DOHH2 (cell line): ENCODE measurements at regions not wholly inside any gene's neighbourhood (a gene's known extent, or its start where the extent isn't known, plus 50 kb on each side); places are given as distances from the start of the nearest gene placed in this dataset.
"Not testable (repeated sequence)": the region's sequence is repeated elsewhere in the genome, so short reads cannot be mapped to it uniquely, and the experiment has no call there.

ENCODE experiments used
- H3F3A ChIP-seq: fragments of 200-600 bp; sonication (generic), shearing (Covaris generic); 2 replicates; pipeline ENCODE4 v1.6.0; 2016; ENCODE audit warnings: antibody characterized with exemption, mild to moderate bottlenecking; ENCODE audit not compliant: control insufficient read depth, insufficient read depth
- H3K27ac ChIP-seq: fragments of 200-600 bp; sonication (generic); 2 replicates; pipeline ENCODE4 v1.5.1; 2014; ENCODE audit warnings: low read depth, mild to moderate bottlenecking, low read length, moderate library complexity
- H3K27me3 ChIP-seq: fragments of 200-600 bp; sonication (generic); 2 replicates; pipeline ENCODE4 v1.6.1; 2014; ENCODE audit warnings: mild to moderate bottlenecking, low read length, mixed read lengths; ENCODE audit not compliant: control insufficient read depth
- H3K36me3 ChIP-seq: fragments of 200-600 bp; sonication (generic); 2 replicates; pipeline ENCODE4 v1.6.1; 2014; ENCODE audit warnings: mild to moderate bottlenecking, low read length, moderate library complexity, mixed read lengths; ENCODE audit not compliant: control insufficient read depth
- H3K4me1 ChIP-seq: fragments of 200-600 bp; sonication (generic); 2 replicates; pipeline ENCODE4 v1.6.1; 2014; ENCODE audit warnings: mild to moderate bottlenecking, low read length, mixed read lengths; ENCODE audit not compliant: control insufficient read depth
- H3K4me2 ChIP-seq: fragments of 200-600 bp; sonication (generic); 2 replicates; pipeline ENCODE4 v1.6.0; 2014; ENCODE audit warnings: mild to moderate bottlenecking, low read length, moderate library complexity
- H3K4me3 ChIP-seq: fragments of 200-600 bp; sonication (generic); 2 replicates; pipeline ENCODE4 v1.5.1; 2014; ENCODE audit warnings: mild to moderate bottlenecking, low read length, mixed read lengths
- H3K79me2 ChIP-seq: fragments of 200-600 bp; sonication (generic); 2 replicates; pipeline ENCODE4 v1.6.1; 2014; ENCODE audit warnings: mild to moderate bottlenecking, low read length, mixed read lengths; ENCODE audit not compliant: control insufficient read depth
- H3K9me2 ChIP-seq: fragments of 200-600 bp; sonication (generic); replicated peaks from 2 replicates; pipeline ENCODE4 v1.6.1; 2014; ENCODE audit warnings: mild to moderate bottlenecking, low read length, mixed read lengths; ENCODE audit not compliant: control insufficient read depth
- H3K9me3 ChIP-seq: fragments of 200-600 bp; sonication (generic); 2 replicates; pipeline ENCODE4 v1.6.1; 2014; ENCODE audit warnings: antibody characterized with exemption, low read length, mixed read lengths; ENCODE audit not compliant: control insufficient read depth, insufficient read depth
- H4K20me1 ChIP-seq: fragments of 200-600 bp; sonication (generic); 2 replicates; pipeline ENCODE4 v1.6.0; 2014; ENCODE audit warnings: low read depth, mild to moderate bottlenecking, antibody characterized with exemption, low read length, moderate library complexity; ENCODE audit not compliant: control insufficient read depth, insufficient read depth
- EZH2phosphoT487 ChIP-seq: fragments of 200-600 bp; sonication (generic); IDR thresholded peaks from 2 replicates; pipeline ENCODE4 v1.6.1; 2017; ENCODE audit warnings: borderline replicate concordance, mild to moderate bottlenecking, antibody characterized with exemption, low read length, moderate library complexity, mixed read lengths
- TF ChIP-seq, protein P1 (sequence below): fragments of 200-600 bp; sonication (generic); IDR thresholded peaks from one replicate; pipeline ENCODE4 v1.5.1; 2014; ENCODE audit warnings: antibody characterized with exemption, mild to moderate bottlenecking, low read depth, low read length; ENCODE audit not compliant: poor library complexity, severe bottlenecking

DNA sequence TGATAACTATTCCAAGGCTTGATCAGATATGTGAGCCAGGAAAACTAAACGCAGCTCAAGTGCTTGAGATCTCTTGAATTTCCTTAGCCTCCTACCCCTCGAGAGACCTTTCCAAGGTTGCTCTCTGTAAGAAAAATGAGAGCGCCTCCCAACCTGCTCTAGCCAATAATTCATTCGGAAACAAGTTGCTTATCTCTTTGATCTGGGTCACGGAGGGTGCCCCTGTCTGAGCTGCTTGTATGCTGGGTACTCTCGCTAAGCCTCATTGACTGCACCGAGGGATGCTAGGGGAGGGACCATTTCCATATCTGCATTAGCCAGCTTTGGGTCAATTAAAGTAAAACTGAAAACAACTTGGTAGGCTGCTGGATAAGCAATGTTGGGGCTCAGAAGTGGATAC lies 70.1 kb upstream of the SHISA6 start:
- Histone ChIP-seq H3K79me2 (no peaks in the 10 kb centered on the region), H3K36me3 (no peaks in the 10 kb centered on the region), H3F3A (no peaks in the 10 kb centered on the region), H3K9me3 (no peaks in the 10 kb centered on the region), H3K27me3 (no peaks in the 10 kb centered on the region), H4K20me1 (no peaks in the 10 kb centered on the region), H3K4me1 (no peaks in the 10 kb centered on the region), H3K4me2 (no peak overlapping the region), H3K4me3 (no peak overlapping the region), H3K9me2 (no peaks in the 10 kb centered on the region), H3K27ac (no peak overlapping the region)
- TF ChIP-seq, protein P1, sequence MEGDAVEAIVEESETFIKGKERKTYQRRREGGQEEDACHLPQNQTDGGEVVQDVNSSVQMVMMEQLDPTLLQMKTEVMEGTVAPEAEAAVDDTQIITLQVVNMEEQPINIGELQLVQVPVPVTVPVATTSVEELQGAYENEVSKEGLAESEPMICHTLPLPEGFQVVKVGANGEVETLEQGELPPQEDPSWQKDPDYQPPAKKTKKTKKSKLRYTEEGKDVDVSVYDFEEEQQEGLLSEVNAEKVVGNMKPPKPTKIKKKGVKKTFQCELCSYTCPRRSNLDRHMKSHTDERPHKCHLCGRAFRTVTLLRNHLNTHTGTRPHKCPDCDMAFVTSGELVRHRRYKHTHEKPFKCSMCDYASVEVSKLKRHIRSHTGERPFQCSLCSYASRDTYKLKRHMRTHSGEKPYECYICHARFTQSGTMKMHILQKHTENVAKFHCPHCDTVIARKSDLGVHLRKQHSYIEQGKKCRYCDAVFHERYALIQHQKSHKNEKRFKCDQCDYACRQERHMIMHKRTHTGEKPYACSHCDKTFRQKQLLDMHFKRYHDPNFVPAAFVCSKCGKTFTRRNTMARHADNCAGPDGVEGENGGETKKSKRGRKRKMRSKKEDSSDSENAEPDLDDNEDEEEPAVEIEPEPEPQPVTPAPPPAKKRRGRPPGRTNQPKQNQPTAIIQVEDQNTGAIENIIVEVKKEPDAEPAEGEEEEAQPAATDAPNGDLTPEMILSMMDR = no peak
- no peak for TF ChIP-seq EZH2phosphoT487

DNA sequence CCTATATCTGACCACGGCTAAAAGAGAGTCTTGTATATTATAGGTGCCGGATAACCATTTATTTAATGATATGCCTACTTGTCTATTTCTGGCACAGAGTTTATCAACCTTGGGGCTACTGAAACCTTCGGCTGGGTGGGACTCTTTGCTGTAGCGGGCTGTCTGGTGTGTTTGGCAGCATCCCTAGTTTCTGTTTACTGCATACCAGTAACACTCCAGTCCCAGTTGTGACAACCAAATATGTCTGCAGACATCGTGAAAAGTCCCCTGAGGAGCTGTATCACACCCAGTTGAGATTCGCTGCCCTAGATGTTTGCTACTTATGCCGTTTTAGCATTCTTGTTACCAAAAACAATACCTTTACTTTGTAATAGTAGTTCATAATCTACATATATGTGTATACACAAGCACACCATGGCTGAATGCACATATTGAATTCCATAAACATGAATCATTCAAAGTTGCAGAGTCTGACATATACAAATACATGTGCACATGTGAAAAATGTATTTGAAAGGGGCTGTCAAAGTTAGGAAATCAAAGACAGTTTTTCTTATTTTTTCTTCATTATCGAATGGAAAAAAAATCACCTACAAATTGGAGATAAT lies 89.1 kb upstream of the SHISA6 start:
- Histone ChIP-seq H3K79me2 (no peaks in the 10 kb centered on the region), H3K27ac (no peak overlapping the region), H3F3A (no peaks in the 10 kb centered on the region), H3K36me3 (no peaks in the 10 kb centered on the region), H3K4me2 (no peak overlapping the region), H3K9me2 (no peaks in the 10 kb centered on the region), H3K9me3 (peaks cover 5% of the 10 kb centered on the region; the same call in 1 of the 2 replicates), H4K20me1 (no peaks in the 10 kb centered on the region), H3K4me1 (no peaks in the 10 kb centered on the region), H3K4me3 (no peak overlapping the region), H3K27me3 (no peaks in the 10 kb centered on the region)
- TF ChIP-seq, protein P1 = no peak
- TF ChIP-seq EZH2phosphoT487 = no peak

DNA sequence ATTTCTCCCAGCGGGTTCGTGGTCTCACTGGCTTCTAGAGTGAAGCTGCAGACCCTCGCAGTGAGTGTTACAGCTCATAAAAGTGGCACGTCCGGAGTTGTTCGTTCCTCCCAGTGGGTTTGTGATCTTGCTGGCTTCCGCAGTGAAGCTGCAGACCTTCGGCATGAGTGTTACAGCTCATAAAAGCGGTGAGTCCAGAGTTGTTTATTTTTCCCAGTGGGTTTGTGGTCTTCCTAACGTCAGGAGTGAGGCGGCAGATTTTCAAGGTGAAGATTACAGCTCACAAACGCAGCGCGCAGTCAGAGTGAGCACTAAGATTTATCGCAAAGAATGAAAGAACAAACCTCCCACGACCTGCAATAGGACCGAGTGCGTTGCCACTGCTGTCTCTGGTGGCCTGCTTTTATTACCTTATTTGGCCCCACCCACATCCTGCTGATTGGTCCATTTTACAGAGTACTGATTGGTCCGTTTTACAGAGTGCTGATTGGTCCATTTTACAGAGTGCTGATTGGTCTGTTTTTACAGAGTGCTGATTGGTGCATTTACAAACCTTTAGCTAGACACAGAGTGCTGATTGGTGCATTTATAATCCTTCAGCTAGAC lies 90.0 kb upstream of the SHISA6 start:
- not testable (repeated sequence) for H3K36me3 ChIP-seq, H3K79me2 ChIP-seq, H4K20me1 ChIP-seq, H3K9me2 ChIP-seq, H3K4me1 ChIP-seq, H3K4me3 ChIP-seq, H3K27me3 ChIP-seq, H3K27ac ChIP-seq, H3F3A ChIP-seq, H3K4me2 ChIP-seq, H3K9me3 ChIP-seq

DNA sequence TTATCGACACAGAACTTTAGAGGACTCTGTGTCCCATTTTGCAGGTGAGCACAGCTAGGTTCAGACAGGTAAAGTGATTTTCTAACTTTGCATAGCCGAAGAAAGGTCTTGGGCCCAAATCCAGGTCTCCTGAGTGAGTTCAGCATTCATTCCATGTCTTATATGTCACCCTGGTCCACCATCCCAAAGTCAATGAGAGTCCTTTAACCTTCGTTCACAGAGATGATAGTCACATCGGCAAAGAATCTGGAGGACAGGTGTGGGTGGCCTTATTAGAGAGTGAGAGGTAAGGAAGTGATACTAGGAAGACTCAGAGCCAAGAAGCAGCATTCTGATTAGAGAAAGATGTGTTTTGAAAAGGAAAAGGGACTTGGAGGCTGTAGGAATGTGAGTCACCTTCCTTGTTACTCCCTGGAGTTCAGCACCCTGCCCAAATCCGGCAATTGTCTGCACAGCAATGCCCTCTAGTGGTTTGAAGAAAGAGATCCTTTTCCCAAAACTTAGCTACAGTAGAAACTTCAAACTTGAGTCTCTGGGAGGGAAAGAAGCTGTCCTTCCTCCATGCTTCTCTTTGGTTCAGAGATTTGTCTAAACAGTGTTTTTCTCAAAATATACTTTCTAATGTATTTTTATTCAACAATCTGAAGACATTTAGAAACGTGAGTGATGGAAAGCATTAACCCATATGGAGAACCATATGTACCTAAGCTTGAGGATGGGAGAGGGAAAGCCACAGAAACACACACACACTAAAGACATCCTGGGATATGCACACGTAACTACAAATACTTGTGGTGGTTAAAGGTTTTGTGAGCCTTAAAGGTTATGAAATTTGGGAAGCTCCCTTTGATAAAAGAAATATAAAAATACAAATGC lies 96.4 kb upstream of the SHISA6 start:
- H3K9me2 ChIP-seq = no peaks in the 10 kb centered on the region
- H4K20me1 ChIP-seq = no peaks in the 10 kb centered on the region
- H3K79me2 ChIP-seq = no peaks in the 10 kb centered on the region
- no peak overlapping the region for H3K4me3 ChIP-seq
- H3K36me3 ChIP-seq = no peaks in the 10 kb centered on the region
- TF ChIP-seq, protein P1 = peak; percentile 71
- TF ChIP-seq EZH2phosphoT487 = no peak
- no peaks in the 10 kb centered on the region for H3K9me3 ChIP-seq
- H3K4me2 ChIP-seq = no peak overlapping the region
- H3F3A ChIP-seq = no peaks in the 10 kb centered on the region
- no peaks in the 10 kb centered on the region for H3K27me3 ChIP-seq
- H3K27ac ChIP-seq = no peak overlapping the region
- no peaks in the 10 kb centered on the region for H3K4me1 ChIP-seq
